HCT116 (cell line): ENCODE measurements at regions not wholly inside any gene's neighbourhood (a gene's known extent, or its start where the extent isn't known, plus 50 kb on each side); places are given as distances from the start of the nearest gene placed in this dataset.

Experiments
- ATAC-seq: fragments of 200-7000 bp; cut with Tn5 transposase; 2 replicates; pipeline ENCODE4 v1.9.1; 2020; ENCODE audit warnings: mild to moderate bottlenecking, moderate library complexity
- BruUV-seq: library from RNA; stranded (reverse); fragments of 400-500 nt; replicated peaks from 2 replicates; lab custom pipeline; 2021; lab: Mats Ljungman, UMichigan
- CTCF ChIA-PET: fragments of 300-600 bp; sonication (Branson Sonifier 250); formaldehyde crosslinking; loops from one replicate; lab custom pipeline; 2021; ENCODE audit warnings: antibody characterized with exemption; lab: Charles Lee
- POLR2A ChIA-PET: fragments of 300-600, 350-600 bp; sonication (Branson Sonifier 250); formaldehyde crosslinking; loops from one replicate; lab custom pipeline; 2021; ENCODE audit warnings: antibody characterized with exemption; lab: Charles Lee
- RAD21 ChIA-PET, 2 experiments: fragments of 300-600 bp; sonication (Branson Sonifier 250); formaldehyde crosslinking; loops; one replicate each; lab custom pipeline; 2023; ENCODE audit warnings: low total read pairs in 2 of 2; ENCODE audit not compliant: uncharacterized antibody in 2 of 2, unreplicated experiment in 2 of 2, low non-redundant PET in 1 of 2; lab: Charles Lee
- DNase-seq: peaks from one replicate; pipeline ENCODE4 v3.0.0-alpha.2; 2010; ENCODE audit warnings: low read depth, low spot score
- H2AFZ ChIP-seq: fragments of 200-600 bp; shearing (Covaris generic), sonication (generic); 2 replicates; pipeline ENCODE4 v1.6.1; 2017; ENCODE audit warnings: low read depth, mixed run types, mixed read lengths, antibody characterized with exemption, low read length; ENCODE audit not compliant: poor library complexity, severe bottlenecking
- H3K27ac ChIP-seq: 2 replicates; pipeline ENCODE4 v1.5.1; 2012; ENCODE audit warnings: low read depth, low read length
- H3K27me3 ChIP-seq: fragments of 200-600 bp; sonication (generic); 2 replicates; pipeline ENCODE4 v1.6.1; 2016; ENCODE audit warnings: mixed run types, low read length, mixed read lengths; ENCODE audit not compliant: insufficient read depth
- H3K36me3 ChIP-seq, 2 experiments: fragments of 200-500 bp in 1 of 2; fragments of 200-600 bp in 1 of 2; sonication (Bioruptor generic) in 1 of 2; sonication (generic) in 1 of 2; 2 replicates each; pipeline versions ENCODE4 v1.5.1 to v1.6.1; 2014 to 2016; ENCODE audit warnings: low read length in 2 of 2, inconsistent platforms in 1 of 2, mixed read lengths in 1 of 2, mixed run types in 1 of 2; ENCODE audit not compliant: insufficient read depth in 2 of 2, control insufficient read depth in 1 of 2
- H3K4me1 ChIP-seq, 2 experiments: fragments of 200-600 bp in 1 of 2; sonication (generic) in 1 of 2; 2 replicates each; pipeline versions ENCODE4 v1.5.1 to v1.6.1; 2012 to 2017; ENCODE audit warnings: low read length in 2 of 2, inconsistent platforms in 1 of 2, mild to moderate bottlenecking in 1 of 2, mixed read lengths in 1 of 2, mixed run types in 1 of 2, moderate library complexity in 1 of 2; ENCODE audit not compliant: insufficient read depth in 2 of 2, control insufficient read depth in 1 of 2
- H3K4me2 ChIP-seq: fragments of 200-600 bp; sonication (generic); 2 replicates; pipeline ENCODE4 v1.6.1; 2017; ENCODE audit warnings: mixed run types, low read length, mixed read lengths
- H3K4me3 ChIP-seq, 2 experiments: fragments of 200-600 bp in 1 of 2; sonication (generic) in 1 of 2; replicated peaks in 1 of 2; 2 replicates each; pipeline ENCODE4 v1.5.1; 2011 to 2016; ENCODE audit warnings: low read length in 2 of 2, control low read depth in 1 of 2, low read depth in 1 of 2, mild to moderate bottlenecking in 1 of 2, mixed read lengths in 1 of 2, mixed run types in 1 of 2
- H3K79me2 ChIP-seq: fragments of 200-600 bp; sonication (generic); 2 replicates; pipeline ENCODE4 v1.6.1; 2017; ENCODE audit warnings: mild to moderate bottlenecking, mixed run types, low read length, moderate library complexity, mixed read lengths; ENCODE audit not compliant: insufficient read depth
- H3K9ac ChIP-seq: fragments of 200-600 bp; sonication (generic); 2 replicates; pipeline ENCODE4 v1.6.1; 2016; ENCODE audit warnings: low read length, mixed read lengths
- H3K9me2 ChIP-seq: fragments of 200-600 bp; sonication (generic), shearing (Covaris generic); 2 replicates; pipeline ENCODE4 v1.6.1; 2017; ENCODE audit warnings: mixed run types, mild to moderate bottlenecking, moderate library complexity; ENCODE audit not compliant: insufficient read depth
- H3K9me3 ChIP-seq, 2 experiments: fragments of 200-500 bp in 1 of 2; fragments of 200-600 bp in 1 of 2; sonication (Bioruptor generic) in 1 of 2; sonication (generic) in 1 of 2; 2 replicates each; pipeline ENCODE4 v1.6.1; 2014 to 2017; ENCODE audit warnings: low read length in 2 of 2, mixed read lengths in 2 of 2, inconsistent platforms in 1 of 2, low read depth in 1 of 2, mild to moderate bottlenecking in 1 of 2, mixed run types in 1 of 2, moderate library complexity in 1 of 2; ENCODE audit not compliant: control insufficient read depth in 1 of 2, insufficient read depth in 1 of 2
- H4K20me1 ChIP-seq: fragments of 200-600 bp; sonication (generic), shearing (Covaris generic); 2 replicates; pipeline ENCODE4 v1.6.1; 2017; ENCODE audit warnings: mixed run types, mild to moderate bottlenecking, moderate library complexity; ENCODE audit not compliant: insufficient read depth
- CBX3 ChIP-seq: IDR thresholded peaks from 2 replicates; pipeline ENCODE4 v1.6.1; 2012; ENCODE audit warnings: low read depth
- CEBPB ChIP-seq: IDR thresholded peaks from 2 replicates; pipeline ENCODE4 v1.6.1; 2012; ENCODE audit warnings: low read depth
- EGR1 ChIP-seq: IDR thresholded peaks from 2 replicates; pipeline ENCODE4 v1.6.1; 2012; ENCODE audit warnings: low read depth
- ELF1 ChIP-seq: IDR thresholded peaks from 2 replicates; pipeline ENCODE4 v1.6.1; 2012; ENCODE audit warnings: low read depth, borderline replicate concordance
- EZH2phosphoT487 ChIP-seq: fragments of 200-600 bp; IDR thresholded peaks from 2 replicates; pipeline ENCODE4 v1.6.1; 2018; ENCODE audit warnings: antibody characterized with exemption, borderline replicate concordance
- FOSL1 ChIP-seq: IDR thresholded peaks from 2 replicates; pipeline ENCODE4 v1.6.1; 2012; ENCODE audit warnings: low read depth
- JUND ChIP-seq: IDR thresholded peaks from 2 replicates; pipeline ENCODE4 v1.6.1; 2012
- MAX ChIP-seq: IDR thresholded peaks from 2 replicates; pipeline ENCODE4 v1.6.1; 2012
- POLR2A ChIP-seq: IDR thresholded peaks from 2 replicates; pipeline ENCODE4 v1.7.0; 2011; ENCODE audit warnings: borderline replicate concordance; ENCODE audit not compliant: insufficient read depth, insufficient read length; ENCODE audit errors: extremely low read depth
- POLR2AphosphoS5 ChIP-seq: IDR thresholded peaks from 2 replicates; pipeline ENCODE4 v1.6.1; 2011; ENCODE audit warnings: mild to moderate bottlenecking, low read depth, low read length, moderate library complexity
- RAD21 ChIP-seq: IDR thresholded peaks from 2 replicates; pipeline ENCODE4 v1.6.1; 2012; ENCODE audit warnings: low read depth, mild to moderate bottlenecking
- SIN3A ChIP-seq: IDR thresholded peaks from 2 replicates; pipeline ENCODE4 v1.6.1; 2012; ENCODE audit warnings: low read depth
- SP1 ChIP-seq: IDR thresholded peaks from 2 replicates; pipeline ENCODE4 v1.6.1; 2012; ENCODE audit warnings: low read depth
- SRF ChIP-seq: IDR thresholded peaks from 2 replicates; pipeline ENCODE4 v1.6.1; 2012; ENCODE audit warnings: low read depth
- TCF7L2 ChIP-seq: IDR thresholded peaks from 2 replicates; pipeline ENCODE4 v1.7.0; 2011; ENCODE audit warnings: borderline replicate concordance, inconsistent platforms; ENCODE audit not compliant: insufficient read depth, insufficient read length; ENCODE audit errors: extremely low read depth
- YY1 ChIP-seq: IDR thresholded peaks from 2 replicates; pipeline ENCODE4 v1.6.1; 2011; ENCODE audit warnings: low read length, low read depth, moderate library complexity, mild to moderate bottlenecking; ENCODE audit not compliant: insufficient replicate concordance; ENCODE audit errors: extremely low read depth
- ZFX ChIP-seq: fragments of 450-650 bp; IDR thresholded peaks from 2 replicates; pipeline ENCODE4 v1.6.1; 2017
- ZNF274 ChIP-seq: fragments of 200-500 bp; sonication (Bioruptor generic); IDR thresholded peaks from 2 replicates; pipeline ENCODE4 v1.6.1; 2014; ENCODE audit warnings: mild to moderate bottlenecking, low read depth, low read length, inconsistent platforms
- intact Hi-C: fragments of 100-400 bp; cut with micrococcal nuclease; formaldehyde crosslinking; loops from 2 replicates; pipeline ENCODE4 v1.10.0; 2022
- TF ChIP-seq, protein P1 (sequence below): IDR thresholded peaks from 2 replicates; pipeline ENCODE4 v1.6.1; 2012
- TF ChIP-seq, protein P2 (sequence below): IDR thresholded peaks from 2 replicates; pipeline ENCODE4 v1.6.1; 2012; ENCODE audit warnings: low read depth

DNA sequence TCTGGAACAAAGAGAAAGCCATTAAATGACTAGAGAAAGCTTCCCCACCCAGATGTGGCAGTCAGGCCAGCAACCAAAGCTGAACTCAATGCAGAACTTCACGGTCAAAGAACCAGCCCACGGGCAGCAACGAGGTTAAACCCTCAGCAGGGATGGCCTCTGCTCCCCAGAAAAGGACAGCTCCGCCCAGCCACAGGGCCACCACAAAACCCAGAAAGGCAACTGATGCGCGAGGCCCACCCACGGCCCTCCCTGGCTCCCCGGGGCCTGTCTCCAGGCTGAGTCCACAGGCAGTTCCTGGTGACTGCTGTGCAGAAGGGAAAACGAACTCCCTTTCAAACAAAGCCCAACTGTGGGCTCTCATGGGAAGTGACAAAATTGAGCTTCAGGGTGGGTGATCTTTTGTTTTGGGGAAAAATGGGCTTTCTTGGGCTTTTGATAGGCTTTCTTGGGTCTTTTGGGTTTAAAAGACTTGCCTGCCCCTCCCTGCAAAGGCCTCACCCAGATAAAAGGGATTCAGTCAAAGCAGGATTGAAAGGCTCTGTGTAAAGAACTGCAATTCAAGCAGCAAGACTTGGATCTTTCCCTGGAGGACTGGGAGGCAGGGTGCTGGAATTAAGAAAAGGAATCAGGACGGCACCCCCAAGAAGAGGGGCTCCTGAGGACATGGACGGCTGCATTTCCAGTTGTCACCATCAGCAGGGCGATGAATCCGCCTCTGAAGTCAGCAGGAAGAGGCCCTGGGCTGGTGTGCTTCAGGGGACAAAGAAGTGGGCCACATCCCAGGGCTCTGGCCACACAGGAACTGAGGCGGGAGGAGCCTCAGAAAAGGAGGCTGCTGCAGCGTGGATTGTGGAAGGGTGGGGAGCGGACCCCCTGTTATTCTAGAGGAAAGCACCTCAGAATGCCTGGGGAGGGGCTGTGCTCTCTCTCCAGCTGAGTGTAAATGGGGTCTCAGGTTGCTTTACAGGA, 209.9 kb downstream of the USP6NL start:
- H3K4me2 ChIP-seq = no peak overlapping the region
- H3K9ac ChIP-seq = no peak overlapping the region
- H2AFZ ChIP-seq = no peak overlapping the region
- CTCF ChIA-PET = no interaction called here
- no peaks in the 10 kb centered on the region for H3K27me3 ChIP-seq
- H3K9me3 ChIP-seq = no peaks in the 10 kb centered on the region
- no peaks in the 10 kb centered on the region for H3K79me2 ChIP-seq
- POLR2A ChIA-PET = no interaction called here
- H4K20me1 ChIP-seq = no peaks in the 10 kb centered on the region
- intact Hi-C loops = no loop called here
- H3K27ac ChIP-seq = no peak overlapping the region
- no peaks in the 10 kb centered on the region for H3K9me2 ChIP-seq
- RAD21 ChIA-PET = no interaction called here
- no peak overlapping the region for H3K4me3 ChIP-seq
- TF ChIP-seq, protein P1, sequence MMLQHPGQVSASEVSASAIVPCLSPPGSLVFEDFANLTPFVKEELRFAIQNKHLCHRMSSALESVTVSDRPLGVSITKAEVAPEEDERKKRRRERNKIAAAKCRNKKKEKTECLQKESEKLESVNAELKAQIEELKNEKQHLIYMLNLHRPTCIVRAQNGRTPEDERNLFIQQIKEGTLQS = no peak
- TF ChIP-seq SRF (no peak), FOSL1 (no peak), POLR2A (no peak), EGR1 (no peak), RAD21 (no peak), POLR2AphosphoS5 (no peak), CBX3 (no peak), ZFX (no peak), SP1 (no peak), EZH2phosphoT487 (no peak), TCF7L2 (no peak), CEBPB (no peak), YY1 (no peak), ELF1 (no peak), SIN3A (no peak), MAX (no peak), JUND (no peak), ZNF274 (no peak)
- TF ChIP-seq, protein P2, sequence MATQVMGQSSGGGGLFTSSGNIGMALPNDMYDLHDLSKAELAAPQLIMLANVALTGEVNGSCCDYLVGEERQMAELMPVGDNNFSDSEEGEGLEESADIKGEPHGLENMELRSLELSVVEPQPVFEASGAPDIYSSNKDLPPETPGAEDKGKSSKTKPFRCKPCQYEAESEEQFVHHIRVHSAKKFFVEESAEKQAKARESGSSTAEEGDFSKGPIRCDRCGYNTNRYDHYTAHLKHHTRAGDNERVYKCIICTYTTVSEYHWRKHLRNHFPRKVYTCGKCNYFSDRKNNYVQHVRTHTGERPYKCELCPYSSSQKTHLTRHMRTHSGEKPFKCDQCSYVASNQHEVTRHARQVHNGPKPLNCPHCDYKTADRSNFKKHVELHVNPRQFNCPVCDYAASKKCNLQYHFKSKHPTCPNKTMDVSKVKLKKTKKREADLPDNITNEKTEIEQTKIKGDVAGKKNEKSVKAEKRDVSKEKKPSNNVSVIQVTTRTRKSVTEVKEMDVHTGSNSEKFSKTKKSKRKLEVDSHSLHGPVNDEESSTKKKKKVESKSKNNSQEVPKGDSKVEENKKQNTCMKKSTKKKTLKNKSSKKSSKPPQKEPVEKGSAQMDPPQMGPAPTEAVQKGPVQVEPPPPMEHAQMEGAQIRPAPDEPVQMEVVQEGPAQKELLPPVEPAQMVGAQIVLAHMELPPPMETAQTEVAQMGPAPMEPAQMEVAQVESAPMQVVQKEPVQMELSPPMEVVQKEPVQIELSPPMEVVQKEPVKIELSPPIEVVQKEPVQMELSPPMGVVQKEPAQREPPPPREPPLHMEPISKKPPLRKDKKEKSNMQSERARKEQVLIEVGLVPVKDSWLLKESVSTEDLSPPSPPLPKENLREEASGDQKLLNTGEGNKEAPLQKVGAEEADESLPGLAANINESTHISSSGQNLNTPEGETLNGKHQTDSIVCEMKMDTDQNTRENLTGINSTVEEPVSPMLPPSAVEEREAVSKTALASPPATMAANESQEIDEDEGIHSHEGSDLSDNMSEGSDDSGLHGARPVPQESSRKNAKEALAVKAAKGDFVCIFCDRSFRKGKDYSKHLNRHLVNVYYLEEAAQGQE = no peak
- DNase-seq = no peak
- no peaks in the 10 kb centered on the region for H3K4me1 ChIP-seq
- ATAC-seq = no peak
- H3K36me3 ChIP-seq = no peaks in the 10 kb centered on the region
- BruUV-seq = no TSS peak
